PC-3 (cell line): ENCODE measurements at regions not wholly inside any gene's neighbourhood (a gene's known extent, or its start where the extent isn't known, plus 50 kb on each side); places are given as distances from the start of the nearest gene placed in this dataset.

Source experiments
- ATAC-seq: fragments of 200-7000 bp; cut with Tn5 transposase; 2 replicates; pipeline ENCODE4 v1.9.1; 2020; ENCODE audit warnings: mild to moderate bottlenecking, moderate library complexity
- BruUV-seq: library from RNA; stranded (reverse); fragments of 400-500 nt; replicated peaks from 2 replicates; lab custom pipeline; 2021; lab: Mats Ljungman, UMichigan
- CTCF ChIA-PET: fragments of 300-600 bp; sonication (Branson Sonifier 250); formaldehyde crosslinking; loops from one replicate; lab custom pipeline; 2022; ENCODE audit warnings: antibody characterized with exemption; lab: Charles Lee
- POLR2A ChIA-PET: fragments of 300-600 bp; sonication (Branson Sonifier 250); formaldehyde crosslinking; loops from one replicate; lab custom pipeline; 2022; ENCODE audit warnings: antibody characterized with exemption; ENCODE audit not compliant: unreplicated experiment; lab: Charles Lee
- DNase-seq: peaks from one replicate; pipeline ENCODE4 v3.0.0-alpha.2; 2015
- H2AFZ ChIP-seq: fragments of 300-600 bp; sonication (generic); 2 replicates; pipeline ENCODE4 v1.6.0; 2016; ENCODE audit warnings: antibody characterized with exemption, low read length
- H3F3A ChIP-seq: fragments of 300-600 bp; sonication (generic); one replicate; pipeline ENCODE4 v1.6.0; 2017; ENCODE audit warnings: antibody characterized with exemption, low read length, control low read depth, mild to moderate bottlenecking; ENCODE audit not compliant: unreplicated experiment
- H3K27ac ChIP-seq: fragments of 300-600 bp; sonication (generic); 2 replicates; pipeline ENCODE4 v1.5.1; 2016; ENCODE audit warnings: mild to moderate bottlenecking, low read length
- H3K27me3 ChIP-seq: fragments of 300-600 bp; sonication (generic); 2 replicates; pipeline ENCODE4 v1.6.1; 2016; ENCODE audit warnings: low read length, mixed read lengths
- H3K36me3 ChIP-seq: fragments of 300-600 bp; sonication (generic); 2 replicates; pipeline ENCODE4 v1.6.1; 2016; ENCODE audit warnings: low read depth, mixed run types, low read length, mixed read lengths
- H3K4me1 ChIP-seq: fragments of 300-600 bp; sonication (generic); 2 replicates; pipeline ENCODE4 v1.5.1; 2016; ENCODE audit warnings: low read length; ENCODE audit not compliant: insufficient read depth
- H3K4me2 ChIP-seq: fragments of 300-600 bp; sonication (generic); 2 replicates; pipeline ENCODE4 v1.6.0; 2016; ENCODE audit warnings: low read length
- H3K4me3 ChIP-seq: fragments of 300-600 bp; sonication (generic); 2 replicates; pipeline ENCODE4 v1.5.1; 2016; ENCODE audit warnings: mild to moderate bottlenecking, low read length, mixed read lengths
- H3K79me2 ChIP-seq: fragments of 300-600 bp; sonication (generic); 2 replicates; pipeline ENCODE4 v1.6.1; 2017; ENCODE audit warnings: low read length, mixed read lengths
- H3K9ac ChIP-seq: fragments of 300-600 bp; sonication (generic); 2 replicates; pipeline ENCODE4 v1.6.0; 2016; ENCODE audit warnings: mild to moderate bottlenecking, low read length
- H3K9me2 ChIP-seq: fragments of 300-600 bp; sonication (generic); replicated peaks from 2 replicates; pipeline ENCODE4 v1.6.1; 2016; ENCODE audit warnings: mixed run types, low read length, mixed read lengths
- H3K9me3 ChIP-seq: fragments of 300-600 bp; sonication (generic); 2 replicates; pipeline ENCODE4 v1.6.1; 2016; ENCODE audit warnings: low read length, mixed read lengths
- H4K20me1 ChIP-seq: fragments of 300-600 bp; sonication (generic); 2 replicates; pipeline ENCODE4 v1.6.1; 2016; ENCODE audit warnings: low read length, mixed read lengths
- EZH2 ChIP-seq: fragments of 300-600 bp; sonication (generic); IDR thresholded peaks from one replicate; pipeline ENCODE4 v1.6.1; 2017; ENCODE audit warnings: antibody characterized with exemption, mild to moderate bottlenecking, low read length; ENCODE audit not compliant: unreplicated experiment
- EZH2phosphoT487 ChIP-seq: fragments of 300-600 bp; sonication (generic); IDR thresholded peaks from 2 replicates; pipeline ENCODE4 v1.6.1; 2018; ENCODE audit warnings: mild to moderate bottlenecking, antibody characterized with exemption, low read length, borderline replicate concordance
- intact Hi-C: fragments of 100-400 bp; cut with micrococcal nuclease; formaldehyde crosslinking; loops from 2 replicates; pipeline ENCODE4 v1.9.0; 2023
- TF ChIP-seq, protein P1 (sequence below): fragments of 300-600 bp; sonication (generic); conservative IDR thresholded peaks from 2 replicates; pipeline ENCODE4 v1.5.1; 2017; ENCODE audit warnings: antibody characterized with exemption, low read depth, mild to moderate bottlenecking, low read length

DNA sequence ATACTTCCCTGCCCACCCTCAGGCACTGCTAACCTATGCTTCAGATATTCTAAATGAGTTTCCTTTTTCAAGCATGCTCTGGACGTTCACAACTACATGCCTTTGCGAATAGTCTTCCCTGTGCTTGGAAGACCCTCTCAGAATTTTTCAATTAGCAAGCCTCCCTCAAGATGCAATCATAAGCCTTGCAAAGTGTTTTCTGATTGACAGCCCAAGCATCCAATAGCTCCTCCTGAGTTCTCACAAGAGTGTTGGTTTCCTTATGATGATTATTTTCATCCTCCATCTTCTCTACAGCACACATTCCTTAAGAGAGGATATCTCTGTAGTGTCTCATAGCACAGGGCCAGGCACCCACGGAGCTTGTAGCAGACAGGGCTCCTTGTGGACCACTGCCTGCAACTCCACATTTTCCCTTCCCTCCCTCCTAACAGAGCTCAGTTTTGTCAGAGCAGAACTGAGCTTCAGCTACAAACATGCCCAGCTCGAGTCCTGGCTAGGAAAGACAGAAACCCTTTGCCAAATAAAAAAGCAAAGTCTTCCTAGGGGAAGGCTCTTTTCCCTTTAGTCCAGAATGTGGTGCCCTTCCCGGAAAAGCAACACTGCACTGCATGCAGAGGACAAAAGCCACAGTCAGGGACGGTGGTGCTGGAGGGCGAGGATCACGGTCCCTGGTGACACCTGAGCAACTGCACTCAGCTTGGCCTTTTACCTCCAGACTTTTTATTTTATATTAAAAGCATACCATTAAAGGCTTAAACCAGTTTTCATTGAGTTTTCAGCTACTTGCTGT is 819.8 kb upstream of the ID2 start:
- BruUV-seq = no TSS peak
- H4K20me1 ChIP-seq = no peaks in the 10 kb centered on the region
- H2AFZ ChIP-seq = no peak overlapping the region
- H3K79me2 ChIP-seq = no peaks in the 10 kb centered on the region
- ATAC-seq (no peak), DNase-seq (no peak)
- ChIA-PET POLR2A (no interaction called here), CTCF (no interaction called here)
- H3K27ac ChIP-seq = no peak overlapping the region
- H3K4me1 ChIP-seq = peaks cover 10% of the 10 kb centered on the region; the same call in 1 of the 2 replicates
- H3K9me3 ChIP-seq = no peaks in the 10 kb centered on the region
- no peaks in the 10 kb centered on the region for H3K27me3 ChIP-seq
- intact Hi-C loops = loop anchor here (10.0 kb wide), 1 partner anchor 123 kb away; no protein-coding TSS in a partner anchor
- no peak overlapping the region for H3K9ac ChIP-seq
- no peaks in the 10 kb centered on the region for H3K9me2 ChIP-seq
- H3K36me3 ChIP-seq = no peaks in the 10 kb centered on the region
- TF ChIP-seq EZH2phosphoT487 (no peak), EZH2 (no peak)
- TF ChIP-seq, protein P1, sequence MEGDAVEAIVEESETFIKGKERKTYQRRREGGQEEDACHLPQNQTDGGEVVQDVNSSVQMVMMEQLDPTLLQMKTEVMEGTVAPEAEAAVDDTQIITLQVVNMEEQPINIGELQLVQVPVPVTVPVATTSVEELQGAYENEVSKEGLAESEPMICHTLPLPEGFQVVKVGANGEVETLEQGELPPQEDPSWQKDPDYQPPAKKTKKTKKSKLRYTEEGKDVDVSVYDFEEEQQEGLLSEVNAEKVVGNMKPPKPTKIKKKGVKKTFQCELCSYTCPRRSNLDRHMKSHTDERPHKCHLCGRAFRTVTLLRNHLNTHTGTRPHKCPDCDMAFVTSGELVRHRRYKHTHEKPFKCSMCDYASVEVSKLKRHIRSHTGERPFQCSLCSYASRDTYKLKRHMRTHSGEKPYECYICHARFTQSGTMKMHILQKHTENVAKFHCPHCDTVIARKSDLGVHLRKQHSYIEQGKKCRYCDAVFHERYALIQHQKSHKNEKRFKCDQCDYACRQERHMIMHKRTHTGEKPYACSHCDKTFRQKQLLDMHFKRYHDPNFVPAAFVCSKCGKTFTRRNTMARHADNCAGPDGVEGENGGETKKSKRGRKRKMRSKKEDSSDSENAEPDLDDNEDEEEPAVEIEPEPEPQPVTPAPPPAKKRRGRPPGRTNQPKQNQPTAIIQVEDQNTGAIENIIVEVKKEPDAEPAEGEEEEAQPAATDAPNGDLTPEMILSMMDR = no peak
- no peak overlapping the region for H3K4me3 ChIP-seq
- H3F3A ChIP-seq = no peaks in the 10 kb centered on the region
- no peak overlapping the region for H3K4me2 ChIP-seq

DNA sequence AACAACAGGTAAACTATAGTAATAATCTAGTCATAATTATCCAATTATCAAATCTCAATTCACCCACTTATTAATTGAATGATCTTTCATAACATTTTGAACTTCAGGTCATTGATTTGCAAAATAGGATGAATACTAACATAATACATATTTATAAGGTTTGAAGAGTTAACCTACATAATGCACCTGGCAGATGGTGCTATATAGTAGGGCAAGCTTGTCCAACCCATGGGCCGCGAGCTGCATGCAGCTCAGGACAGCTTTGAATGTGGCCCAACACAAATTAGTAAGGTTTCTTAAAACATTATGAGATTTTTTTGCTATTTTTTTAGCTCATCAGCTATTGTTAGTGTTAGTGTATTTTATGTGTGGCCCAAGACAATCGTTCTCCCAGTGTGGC is 815.8 kb upstream of the ID2 start:
- H3K4me3 ChIP-seq = no peak overlapping the region
- H3K9me3 ChIP-seq = no peaks in the 10 kb centered on the region
- no peak overlapping the region for H3K9ac ChIP-seq
- DNase-seq (no peak), ATAC-seq (no peak)
- no peak overlapping the region for H2AFZ ChIP-seq
- no peaks in the 10 kb centered on the region for H3K27me3 ChIP-seq
- no peak overlapping the region for H3K4me2 ChIP-seq
- no peaks in the 10 kb centered on the region for H3K9me2 ChIP-seq
- POLR2A ChIA-PET = no interaction called here
- H3K4me1 ChIP-seq = 0 out of 2 replicates have a peak, but pooled peaks cover 3% of the 10 kb centered on the region
- TF ChIP-seq EZH2phosphoT487 (no peak), EZH2 (no peak)
- TF ChIP-seq, protein P1 = no peak
- CTCF ChIA-PET = no interaction called here
- H3K27ac ChIP-seq = no peak overlapping the region
- BruUV-seq = no TSS peak
- H3K79me2 ChIP-seq = no peaks in the 10 kb centered on the region
- no peaks in the 10 kb centered on the region for H3K36me3 ChIP-seq
- no peaks in the 10 kb centered on the region for H3F3A ChIP-seq
- intact Hi-C loops = loop anchor here (10.0 kb wide), 1 partner anchor 119 kb away; no protein-coding TSS in a partner anchor
- H4K20me1 ChIP-seq = no peaks in the 10 kb centered on the region

DNA sequence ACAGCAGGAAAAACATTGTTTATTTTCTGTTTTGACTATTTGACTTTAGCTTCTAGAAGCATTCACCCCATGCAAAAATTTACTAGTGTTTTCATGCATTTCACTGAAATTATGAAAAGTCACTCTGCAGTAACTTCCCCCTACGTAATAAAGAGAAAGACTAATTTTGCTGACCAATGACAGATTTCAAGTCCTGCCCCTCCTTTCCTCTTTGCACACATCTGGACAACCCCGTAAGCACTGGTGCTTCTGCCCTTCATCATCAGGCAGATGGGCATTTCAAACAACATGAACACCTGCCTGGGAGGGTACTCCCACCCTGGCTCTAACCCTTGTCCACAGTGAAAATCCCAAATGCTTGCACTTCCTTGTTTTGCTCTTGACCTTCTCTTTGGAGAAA is 815.0 kb upstream of the ID2 start:
- H3K9me3 ChIP-seq = no peaks in the 10 kb centered on the region
- DNase-seq (no peak), ATAC-seq (no peak)
- H3K4me3 ChIP-seq = no peak overlapping the region
- no peaks in the 10 kb centered on the region for H3K4me1 ChIP-seq
- no peak for TF ChIP-seq EZH2
- TF ChIP-seq EZH2phosphoT487 = no peak
- TF ChIP-seq, protein P1 = no peak
- no peak overlapping the region for H2AFZ ChIP-seq
- ChIA-PET POLR2A (no interaction called here), CTCF (no interaction called here)
- H3K9ac ChIP-seq = no peak overlapping the region
- intact Hi-C loops = loop anchor here (10.0 kb wide), 1 partner anchor 118 kb away; no protein-coding TSS in a partner anchor
- H3K27ac ChIP-seq = no peak overlapping the region
- no peaks in the 10 kb centered on the region for H3K36me3 ChIP-seq
- H3K27me3 ChIP-seq = no peaks in the 10 kb centered on the region
- no peak overlapping the region for H3K4me2 ChIP-seq
- H3K9me2 ChIP-seq = no peaks in the 10 kb centered on the region
- no TSS peak for BruUV-seq
- H4K20me1 ChIP-seq = no peaks in the 10 kb centered on the region
- no peaks in the 10 kb centered on the region for H3F3A ChIP-seq
- no peaks in the 10 kb centered on the region for H3K79me2 ChIP-seq
